Brain microvascular endothelial cell (primary cell): ENCODE measurements at regions not wholly inside any gene's neighbourhood (a gene's known extent, or its start where the extent isn't known, plus 50 kb on each side); places are given as distances from the start of the nearest gene placed in this dataset.

Experiments used
- DNase-seq: peaks from one replicate; pipeline ENCODE4 v3.0.0-alpha.2; 2020
- H3K27ac ChIP-seq: fragments of 250-450 bp; sonication (Bioruptor Pico); 2 replicates; pipeline ENCODE4 v1.5.1; 2020; ENCODE audit warnings: mild to moderate bottlenecking, moderate library complexity
- H3K27me3 ChIP-seq: fragments of 250-450 bp; sonication (Bioruptor Pico); replicated peaks from 2 replicates; pipeline ENCODE4 v1.5.1; 2020; ENCODE audit warnings: mild to moderate bottlenecking
- H3K36me3 ChIP-seq: fragments of 250-450 bp; sonication (Bioruptor Pico); replicated peaks from 2 replicates; pipeline ENCODE4 v1.5.1; 2020; ENCODE audit warnings: mild to moderate bottlenecking
- H3K4me3 ChIP-seq: 2 replicates; pipeline ENCODE4 v1.5.1; 2011; ENCODE audit warnings: low read depth, mild to moderate bottlenecking, control low read depth, low read length, moderate library complexity
- in situ Hi-C: cut with HindIII; loops from 2 replicates; pipeline ENCODE4 v1.10.0; 2017; ENCODE audit warnings: low sequenced_read_pairs, low pct_ligation_motif_present
- TF ChIP-seq, protein P1 (sequence below): IDR thresholded peaks from 2 replicates; pipeline ENCODE4 v1.5.1; 2011; ENCODE audit warnings: low read depth, mild to moderate bottlenecking, moderate library complexity, low read length, control low read depth, inconsistent platforms; ENCODE audit errors: missing control alignments

DNA sequence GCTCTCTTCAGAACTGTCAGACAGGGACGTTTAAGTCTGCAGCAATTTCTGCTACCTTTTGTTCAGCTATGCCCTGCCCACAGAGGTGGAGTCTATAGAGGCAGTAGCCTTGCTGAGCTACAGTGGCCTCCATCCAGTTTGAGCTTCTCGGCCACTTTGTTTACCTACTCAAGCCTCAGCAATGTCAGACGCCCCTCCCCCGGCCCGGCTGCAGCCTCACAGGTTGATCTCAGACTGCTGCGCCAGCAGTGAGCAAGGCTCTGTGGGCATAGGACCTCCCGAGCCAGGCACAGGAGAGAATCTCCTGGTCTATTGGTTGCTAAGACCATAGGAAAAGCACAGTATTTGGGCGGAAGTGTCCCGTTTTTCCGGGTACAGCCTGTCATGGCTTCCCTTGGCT lies 89.9 kb upstream of the PDC start:
- DNase-seq, result no peak
- Histone ChIP-seq H3K4me3 (no peak overlapping the region), H3K27ac (no peak overlapping the region), H3K36me3 (no peaks in the 10 kb centered on the region), H3K27me3 (no peaks in the 10 kb centered on the region)
- TF ChIP-seq, protein P1, sequence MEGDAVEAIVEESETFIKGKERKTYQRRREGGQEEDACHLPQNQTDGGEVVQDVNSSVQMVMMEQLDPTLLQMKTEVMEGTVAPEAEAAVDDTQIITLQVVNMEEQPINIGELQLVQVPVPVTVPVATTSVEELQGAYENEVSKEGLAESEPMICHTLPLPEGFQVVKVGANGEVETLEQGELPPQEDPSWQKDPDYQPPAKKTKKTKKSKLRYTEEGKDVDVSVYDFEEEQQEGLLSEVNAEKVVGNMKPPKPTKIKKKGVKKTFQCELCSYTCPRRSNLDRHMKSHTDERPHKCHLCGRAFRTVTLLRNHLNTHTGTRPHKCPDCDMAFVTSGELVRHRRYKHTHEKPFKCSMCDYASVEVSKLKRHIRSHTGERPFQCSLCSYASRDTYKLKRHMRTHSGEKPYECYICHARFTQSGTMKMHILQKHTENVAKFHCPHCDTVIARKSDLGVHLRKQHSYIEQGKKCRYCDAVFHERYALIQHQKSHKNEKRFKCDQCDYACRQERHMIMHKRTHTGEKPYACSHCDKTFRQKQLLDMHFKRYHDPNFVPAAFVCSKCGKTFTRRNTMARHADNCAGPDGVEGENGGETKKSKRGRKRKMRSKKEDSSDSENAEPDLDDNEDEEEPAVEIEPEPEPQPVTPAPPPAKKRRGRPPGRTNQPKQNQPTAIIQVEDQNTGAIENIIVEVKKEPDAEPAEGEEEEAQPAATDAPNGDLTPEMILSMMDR, result no peak
- in situ Hi-C loops, result no loop called here

DNA sequence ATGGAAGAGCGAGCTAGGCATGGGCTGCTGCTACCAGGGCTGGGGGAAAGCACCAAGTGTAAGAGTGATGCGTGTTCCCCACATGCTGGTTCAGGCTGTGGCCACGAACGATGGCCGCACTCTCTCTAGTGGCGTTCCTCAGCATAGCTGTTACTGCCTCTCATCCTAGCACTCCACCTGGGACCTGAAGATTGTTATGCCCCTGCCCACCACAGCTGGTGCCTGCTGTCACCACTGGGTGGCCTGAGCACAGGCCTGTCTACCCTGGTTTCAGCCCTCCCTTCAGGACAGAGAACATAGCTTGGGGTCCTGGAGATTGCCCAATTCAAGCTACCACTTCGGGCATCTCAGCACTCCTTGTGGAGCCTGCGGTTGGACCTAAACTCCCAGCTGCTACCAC lies 80.1 kb upstream of the PDC start:
- in situ Hi-C loops, result no loop called here
- Histone ChIP-seq H3K4me3 (no peak overlapping the region), H3K36me3 (no peaks in the 10 kb centered on the region), H3K27me3 (no peaks in the 10 kb centered on the region), H3K27ac (no peak overlapping the region)
- no peak for DNase-seq
- TF ChIP-seq, protein P1, result no peak

DNA sequence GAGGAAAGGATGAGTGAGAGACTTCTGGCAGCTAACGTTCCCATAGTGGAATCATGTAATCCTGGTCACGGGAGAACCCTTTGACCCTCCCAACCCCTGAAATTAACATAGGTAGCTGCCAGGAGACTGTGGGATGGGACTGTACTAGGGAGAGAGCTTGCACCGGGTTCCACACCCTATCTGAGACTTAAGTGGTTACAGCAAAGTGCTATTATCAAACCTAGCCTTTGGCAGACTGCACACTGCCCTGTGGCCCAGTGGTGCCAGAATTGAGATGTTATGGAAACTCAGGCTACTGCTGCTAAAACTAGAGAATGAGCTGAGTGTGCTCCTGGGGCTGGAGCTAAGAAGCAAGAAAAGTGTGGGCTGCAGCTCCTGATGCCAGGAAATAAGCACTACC lies 79.6 kb upstream of the PDC start:
- TF ChIP-seq, protein P1, result no peak
- Histone ChIP-seq H3K4me3 (no peak overlapping the region), H3K27me3 (no peaks in the 10 kb centered on the region), H3K27ac (no peak overlapping the region), H3K36me3 (no peaks in the 10 kb centered on the region)
- DNase-seq, result no peak
- in situ Hi-C loops, result no loop called here

- peak; percentile 14 for DNase-seq
- TF ChIP-seq, protein P1, result no peak
- in situ Hi-C loops, result no loop called here
- Histone ChIP-seq H3K4me3 (no peak overlapping the region), H3K27me3 (no peaks in the 10 kb centered on the region), H3K36me3 (no peaks in the 10 kb centered on the region), H3K27ac (peak overlapping the region; percentile 77)
Measured at GRCh38 chr1:186536273-186536890, 75.5 kb upstream of the PDC start.

DNA sequence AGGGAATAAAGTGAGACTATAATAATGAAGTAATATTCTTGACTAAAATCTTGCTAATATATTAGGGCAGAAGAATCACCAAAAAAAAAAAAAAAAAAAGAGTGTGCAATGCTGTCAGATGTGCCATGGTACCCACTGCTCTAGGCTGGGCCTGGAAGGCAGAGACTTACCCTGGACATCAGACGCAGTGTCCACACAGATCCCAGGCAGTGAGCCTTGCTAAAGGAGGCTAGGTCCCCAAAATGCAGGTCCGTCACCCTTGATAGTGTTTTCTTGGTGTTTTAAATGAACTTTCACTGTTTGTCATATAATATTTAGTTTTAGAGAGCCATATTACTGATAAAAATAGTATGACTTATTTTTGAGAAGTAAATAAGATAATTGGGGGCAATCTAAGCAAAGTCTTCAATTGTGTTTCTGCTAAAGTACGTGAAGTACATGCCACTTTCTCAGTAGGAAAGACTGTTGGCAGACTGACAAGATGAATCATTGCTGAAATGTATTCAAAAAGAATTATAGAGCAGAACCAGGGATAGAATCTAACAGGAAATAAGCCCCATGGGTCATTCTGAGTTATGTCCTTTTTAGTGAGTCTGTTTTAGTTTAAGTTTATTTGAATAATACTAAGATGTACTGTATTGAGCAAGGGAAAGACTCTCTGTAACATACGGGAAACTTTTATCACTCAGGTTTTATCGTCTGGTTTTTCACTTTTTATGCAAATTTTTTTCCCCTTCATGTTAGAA lies 74.6 kb upstream of the PDC start:
- no peaks in the 10 kb centered on the region for H3K27me3 ChIP-seq

More for the DNA sequence above, 74.6 kb upstream of the PDC start:
- Histone ChIP-seq H3K4me3 (no peak overlapping the region), H3K27ac (peak overlapping the region; percentile 77), H3K36me3 (no peaks in the 10 kb centered on the region)
- in situ Hi-C loops, result no loop called here
- TF ChIP-seq, protein P1, result no peak
- peak; percentile 83 for DNase-seq
